Breast epithelium (tissue), 4 donors: ENCODE measurements at regions not wholly inside any gene's neighbourhood (a gene's known extent, or its start where the extent isn't known, plus 50 kb on each side); places are given as distances from the start of the nearest gene placed in this dataset.

ENCODE experiments used
- DNase-seq, 2 donors: peaks; one replicate each; pipeline ENCODE4 v3.0.0-alpha.2; 2019; ENCODE audit warnings: low spot score in 2 of 2
- H3K27ac ChIP-seq, 2 donors: fragments of 200-600 bp; sonication (generic) in 1 of 2; one replicate each; pipeline ENCODE4 v1.5.1; 2016 to 2019; ENCODE audit warnings: mild to moderate bottlenecking in 1 of 2
- H3K27me3 ChIP-seq, 2 donors: fragments of 200-600 bp; sonication (generic) in 1 of 2; one replicate each; pipeline versions ENCODE4 v1.5.1 to v1.6.0; 2017 to 2019; ENCODE audit warnings: control low read depth in 1 of 2, mild to moderate bottlenecking in 1 of 2
- H3K36me3 ChIP-seq: fragments of 200-600 bp; one replicate; pipeline ENCODE4 v1.5.1; 2019
- H3K4me1 ChIP-seq, 2 donors: fragments of 200-600 bp; sonication (generic); one replicate each; pipeline ENCODE4 v1.5.1; 2016 to 2019; ENCODE audit warnings: control low read depth in 1 of 2
- H3K4me3 ChIP-seq, 3 donors: fragments of 200-600 bp; sonication (generic); 1 replicate in 2 of 3; 2 replicates in 1 of 3; pipeline ENCODE4 v1.5.1; 2016 to 2019; ENCODE audit warnings: mild to moderate bottlenecking in 3 of 3, moderate library complexity in 2 of 3
- H3K9me3 ChIP-seq, 2 donors: fragments of 200-600 bp; sonication (generic) in 1 of 2; one replicate each; pipeline ENCODE4 v1.5.1; 2016 to 2019; ENCODE audit warnings: control low read depth in 1 of 2
- POLR2A ChIP-seq: fragments of 450-650 bp; IDR thresholded peaks from one replicate; pipeline ENCODE4 v1.6.1; 2016; ENCODE audit warnings: antibody characterized with exemption, mild to moderate bottlenecking, moderate library complexity
- POLR2AphosphoS5 ChIP-seq, 3 donors: sonication (generic); formaldehyde crosslinking; IDR thresholded peaks; one replicate each; pipeline ENCODE4 v1.6.1; 2017; ENCODE audit warnings: antibody characterized with exemption in 3 of 3
- intact Hi-C: fragments of 100-400 bp; cut with DNase I; formaldehyde crosslinking; loops from one replicate; pipeline ENCODE4 v1.15.1; 2023; ENCODE audit warnings: low total_unique reads
- TF ChIP-seq, protein P1 (sequence below), 3 donors: fragments of 450-650 bp; IDR thresholded peaks; one replicate each; pipeline ENCODE4 v1.5.1; 2016 to 2017; ENCODE audit warnings: antibody characterized with exemption in 3 of 3, mild to moderate bottlenecking in 3 of 3, moderate library complexity in 3 of 3

- TF ChIP-seq POLR2AphosphoS5 (IDR thresholded peaks at IDR 0.05) (no peak), POLR2A (no peak)
- TF ChIP-seq, protein P1, sequence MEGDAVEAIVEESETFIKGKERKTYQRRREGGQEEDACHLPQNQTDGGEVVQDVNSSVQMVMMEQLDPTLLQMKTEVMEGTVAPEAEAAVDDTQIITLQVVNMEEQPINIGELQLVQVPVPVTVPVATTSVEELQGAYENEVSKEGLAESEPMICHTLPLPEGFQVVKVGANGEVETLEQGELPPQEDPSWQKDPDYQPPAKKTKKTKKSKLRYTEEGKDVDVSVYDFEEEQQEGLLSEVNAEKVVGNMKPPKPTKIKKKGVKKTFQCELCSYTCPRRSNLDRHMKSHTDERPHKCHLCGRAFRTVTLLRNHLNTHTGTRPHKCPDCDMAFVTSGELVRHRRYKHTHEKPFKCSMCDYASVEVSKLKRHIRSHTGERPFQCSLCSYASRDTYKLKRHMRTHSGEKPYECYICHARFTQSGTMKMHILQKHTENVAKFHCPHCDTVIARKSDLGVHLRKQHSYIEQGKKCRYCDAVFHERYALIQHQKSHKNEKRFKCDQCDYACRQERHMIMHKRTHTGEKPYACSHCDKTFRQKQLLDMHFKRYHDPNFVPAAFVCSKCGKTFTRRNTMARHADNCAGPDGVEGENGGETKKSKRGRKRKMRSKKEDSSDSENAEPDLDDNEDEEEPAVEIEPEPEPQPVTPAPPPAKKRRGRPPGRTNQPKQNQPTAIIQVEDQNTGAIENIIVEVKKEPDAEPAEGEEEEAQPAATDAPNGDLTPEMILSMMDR (IDR thresholded peaks at IDR 0.05), result no peak
Observed at GRCh38 chr15:35736150-35736549, 190.2 kb upstream of the DPH6 start.

DNA sequence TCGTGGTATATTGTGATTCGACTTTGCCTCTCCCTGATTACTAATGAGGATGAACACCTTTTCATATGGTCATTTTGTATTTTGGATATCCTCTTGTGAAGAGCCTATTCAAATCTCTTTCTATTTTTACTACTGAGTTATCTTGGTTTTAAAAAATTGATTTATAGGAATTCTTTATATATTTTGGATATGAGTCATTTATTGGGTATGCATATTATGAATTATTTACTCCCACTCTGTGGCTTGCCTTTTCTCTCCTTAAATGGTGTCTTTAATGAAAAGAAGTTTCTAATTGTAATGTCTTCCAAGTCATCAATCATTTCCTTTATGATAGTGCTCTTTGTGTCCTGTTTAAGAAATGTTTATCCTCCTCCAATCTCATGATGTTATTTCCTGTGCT, 191.5 kb upstream of the DPH6 start:
- no peak for DNase-seq
- TF ChIP-seq POLR2A (no peak), POLR2AphosphoS5 (IDR thresholded peaks at IDR 0.05) (no peak)
- TF ChIP-seq, protein P1 (IDR thresholded peaks at IDR 0.05), result no peak
- Histone ChIP-seq H3K36me3 (no peaks in the 10 kb centered on the region), H3K27ac (no peak overlapping the region), H3K4me3 (no peak overlapping the region), H3K4me1 (no peaks in the 10 kb centered on the region), H3K27me3 (no peaks in the 10 kb centered on the region), H3K9me3 (no peaks in the 10 kb centered on the region)
- intact Hi-C loops, result no loop called here

More at GRCh38 chr15:35736150-35736549, 190.2 kb upstream of the DPH6 start:
- Histone ChIP-seq H3K27me3 (no peaks in the 10 kb centered on the region), H3K36me3 (no peaks in the 10 kb centered on the region), H3K9me3 (no peaks in the 10 kb centered on the region), H3K4me3 (no peak overlapping the region), H3K4me1 (no peaks in the 10 kb centered on the region), H3K27ac (no peak overlapping the region)
- no peak for DNase-seq
- intact Hi-C loops, result no loop called here

- Histone ChIP-seq H3K9me3 (no peaks in the 10 kb centered on the region), H3K27ac (no peak overlapping the region), H3K4me1 (no peaks in the 10 kb centered on the region), H3K4me3 (no peak overlapping the region), H3K36me3 (no peaks in the 10 kb centered on the region), H3K27me3 (no peaks in the 10 kb centered on the region)
- DNase-seq, result no peak
- intact Hi-C loops, result no loop called here
- TF ChIP-seq, protein P1 (IDR thresholded peaks at IDR 0.05), result no peak
- TF ChIP-seq POLR2AphosphoS5 (IDR thresholded peaks at IDR 0.05), result no peak
- no peak for TF ChIP-seq POLR2A
Observed at GRCh38 chr15:35738370-35738769, 192.4 kb upstream of the DPH6 start.

- H3K4me1 ChIP-seq, result no peaks in the 10 kb centered on the region
- intact Hi-C loops, result no loop called here
- no peak overlapping the region for H3K4me3 ChIP-seq
- no peaks in the 10 kb centered on the region for H3K9me3 ChIP-seq
- H3K27ac ChIP-seq, result no peak overlapping the region
- H3K36me3 ChIP-seq, result no peaks in the 10 kb centered on the region
- DNase-seq, result no peak
- H3K27me3 ChIP-seq, result no peaks in the 10 kb centered on the region
- TF ChIP-seq POLR2A, result no peak
- TF ChIP-seq, protein P1 (IDR thresholded peaks at IDR 0.05), result no peak
- no peak for TF ChIP-seq POLR2AphosphoS5 (IDR thresholded peaks at IDR 0.05)
Observed at GRCh38 chr15:35740761-35741160, 194.8 kb upstream of the DPH6 start.

- H3K9me3 ChIP-seq, result no peaks in the 10 kb centered on the region
- no peaks in the 10 kb centered on the region for H3K36me3 ChIP-seq
- no peaks in the 10 kb centered on the region for H3K4me1 ChIP-seq
- no peak overlapping the region for H3K27ac ChIP-seq
- H3K4me3 ChIP-seq, result no peak overlapping the region
- intact Hi-C loops, result no loop called here
- DNase-seq, result no peak
- H3K27me3 ChIP-seq, result no peaks in the 10 kb centered on the region
- TF ChIP-seq POLR2A (no peak), POLR2AphosphoS5 (IDR thresholded peaks at IDR 0.05) (no peak)
- TF ChIP-seq, protein P1 (IDR thresholded peaks at IDR 0.05), result no peak
Observed at GRCh38 chr15:35741395-35741794, 195.4 kb upstream of the DPH6 start.
